Small intestine (tissue), 7 donors: ENCODE measurements at regions not wholly inside any gene's neighbourhood (a gene's known extent, or its start where the extent isn't known, plus 50 kb on each side); places are given as distances from the start of the nearest gene placed in this dataset.

Experiments used
- DNase-seq, 2 donors: peaks; one replicate each; pipeline versions ENCODE4 v3.0.0 to v3.0.0-alpha.2; 2013
- FAIRE-seq: peaks from 2 replicates; lab custom pipeline; 2012; peaks lifted over from hg19 to GRCh38; lab: Jason Lieb, UNC
- H3K27ac ChIP-seq, 3 donors: one replicate each; pipeline ENCODE4 v1.5.1; 2013; ENCODE audit warnings: low read length in 2 of 3, mild to moderate bottlenecking in 2 of 3, control low read depth in 1 of 3, inconsistent platforms in 1 of 3, low read depth in 1 of 3, moderate library complexity in 1 of 3
- H3K27me3 ChIP-seq, 3 donors: one replicate each; pipeline ENCODE4 v1.6.1; 2013; ENCODE audit warnings: low read length in 3 of 3, inconsistent platforms in 1 of 3; ENCODE audit not compliant: control insufficient read depth in 3 of 3, insufficient read depth in 3 of 3
- H3K36me3 ChIP-seq, 3 donors: one replicate each; pipeline ENCODE4 v1.6.1; 2013; ENCODE audit warnings: low read length in 3 of 3, inconsistent platforms in 1 of 3, low read depth in 1 of 3, mild to moderate bottlenecking in 1 of 3, moderate library complexity in 1 of 3; ENCODE audit not compliant: control insufficient read depth in 3 of 3, insufficient read depth in 2 of 3
- H3K4me1 ChIP-seq, 3 donors: one replicate each; pipeline ENCODE4 v1.6.1; 2013; ENCODE audit warnings: low read length in 2 of 3, inconsistent platforms in 1 of 3, low read depth in 1 of 3, mild to moderate bottlenecking in 1 of 3, moderate library complexity in 1 of 3; ENCODE audit not compliant: control insufficient read depth in 3 of 3, insufficient read depth in 2 of 3
- H3K4me3 ChIP-seq, 3 donors: one replicate each; pipeline ENCODE4 v1.5.1; 2013; ENCODE audit warnings: low read length in 3 of 3, control low read depth in 1 of 3, inconsistent platforms in 1 of 3, low read depth in 1 of 3, mild to moderate bottlenecking in 1 of 3, moderate library complexity in 1 of 3
- H3K9me3 ChIP-seq, 2 donors: one replicate each; pipeline ENCODE4 v1.6.1; 2013; ENCODE audit warnings: low read depth in 1 of 2, low read length in 1 of 2; ENCODE audit not compliant: control insufficient read depth in 2 of 2, insufficient read depth in 1 of 2
- WGBS, 3 donors: extraction: QIAGEN DNeasy Blood & Tissue Kit; methylation state at CpG; one replicate each; pipeline ENCODE4 v1.1.7; 2013; 5-methylcytosine and 5-hydroxymethylcytosine counted together
- donor health status: healthy with polysubstance abuse.
- donor health status: control.
- donor health status: control.
- donor health status: Bipolar disorder and iron deficiency.
- donor health status: healthy.

GRCh38 chr1:222109836-222110235 lies 367.9 kb upstream of the DUSP10 start:
- H3K4me3 ChIP-seq: no peak overlapping the region
- DNase-seq (no peak), FAIRE-seq (no peak)
- H3K4me1 ChIP-seq: no peaks in the 10 kb centered on the region
- no peaks in the 10 kb centered on the region for H3K36me3 ChIP-seq
- H3K27me3 ChIP-seq: no peaks in the 10 kb centered on the region
- WGBS, 3 donors: 76 to 80% (median 78%) methylated on average over 4 of the region's 4 CpGs
- H3K9me3 ChIP-seq: no peaks in the 10 kb centered on the region
- H3K27ac ChIP-seq: no peak overlapping the region

GRCh38 chr1:222107975-222108374 lies 366.1 kb upstream of the DUSP10 start:
- DNase-seq: no peak
- WGBS, 3 donors: 69 to 86% (median 70%) methylated on average over 4 of the region's 4 CpGs
- no peak overlapping the region for H3K27ac ChIP-seq
- no peak for FAIRE-seq
- no peaks in the 10 kb centered on the region for H3K27me3 ChIP-seq
- no peaks in the 10 kb centered on the region for H3K9me3 ChIP-seq
- H3K36me3 ChIP-seq: no peaks in the 10 kb centered on the region
- no peak overlapping the region for H3K4me3 ChIP-seq
- no peaks in the 10 kb centered on the region for H3K4me1 ChIP-seq

- WGBS, 3 donors: 78 to 90% (median 84%) methylated on average over 5 of the region's 5 CpGs
- FAIRE-seq (no peak), DNase-seq (no peak)
- no peaks in the 10 kb centered on the region for H3K27me3 ChIP-seq
- no peaks in the 10 kb centered on the region for H3K4me1 ChIP-seq
- H3K9me3 ChIP-seq: no peaks in the 10 kb centered on the region
- H3K27ac ChIP-seq: no peak overlapping the region
- H3K4me3 ChIP-seq: no peak overlapping the region
- H3K36me3 ChIP-seq: no peaks in the 10 kb centered on the region
These were observed 365.4 kb upstream of the DUSP10 start for GRCh38 chr1:222107267-222107666.

- Histone ChIP-seq H3K9me3 (no peaks in the 10 kb centered on the region), H3K4me1 (no peaks in the 10 kb centered on the region), H3K27me3 (no peaks in the 10 kb centered on the region), H3K27ac (no peak overlapping the region), H3K4me3 (no peak overlapping the region), H3K36me3 (no peaks in the 10 kb centered on the region)
- DNase-seq (no peak), FAIRE-seq (no peak)
- 69 to 82% (median 72%) methylated on average over 5 of the region's 5 CpGs for WGBS, 3 donors
These were observed 364.5 kb upstream of the DUSP10 start for GRCh38 chr1:222106377-222106776.

- Histone ChIP-seq H3K9me3 (no peaks in the 10 kb centered on the region), H3K36me3 (no peaks in the 10 kb centered on the region), H3K27me3 (no peaks in the 10 kb centered on the region), H3K4me1 (no peaks in the 10 kb centered on the region), H3K4me3 (no peak overlapping the region), H3K27ac (no peak overlapping the region)
- FAIRE-seq (no peak), DNase-seq (no peak)
- WGBS, 3 donors: 90 to 92% (median 92%) methylated on average over 4 of the region's 4 CpGs
These were observed 364.0 kb upstream of the DUSP10 start for GRCh38 chr1:222105861-222106260.

- Histone ChIP-seq H3K9me3 (no peaks in the 10 kb centered on the region), H3K4me1 (no peaks in the 10 kb centered on the region), H3K4me3 (no peak overlapping the region), H3K36me3 (no peaks in the 10 kb centered on the region), H3K27ac (no peak overlapping the region), H3K27me3 (no peaks in the 10 kb centered on the region)
- peak in 1 of 2 donors; percentile 8 for DNase-seq
- FAIRE-seq: no peak
- WGBS, 3 donors: 11 to 54% (median 33%) methylated on average over 1 of the region's 1 CpG
These were observed 363.5 kb upstream of the DUSP10 start for GRCh38 chr1:222105393-222105737.

GRCh38 chr1:222104694-222105392 lies 363.0 kb upstream of the DUSP10 start:
- 22 to 39% (median 30%) methylated on average over 6 of the region's 6 CpGs for WGBS, 3 donors
- Histone ChIP-seq H3K27me3 (no peaks in the 10 kb centered on the region), H3K36me3 (no peaks in the 10 kb centered on the region), H3K4me1 (no peaks in the 10 kb centered on the region), H3K27ac (no peak overlapping the region), H3K9me3 (no peaks in the 10 kb centered on the region), H3K4me3 (no peak overlapping the region)
- FAIRE-seq (no peak), DNase-seq (peak in 1 of 2 donors; percentile 5)

- Histone ChIP-seq H3K36me3 (no peaks in the 10 kb centered on the region), H3K4me3 (no peak overlapping the region), H3K27ac (no peak overlapping the region), H3K4me1 (no peaks in the 10 kb centered on the region), H3K9me3 (no peaks in the 10 kb centered on the region), H3K27me3 (no peaks in the 10 kb centered on the region)
- DNase-seq: no peak
- 71 to 77% (median 76%) methylated on average over 4 of the region's 4 CpGs for WGBS, 3 donors
- no peak for FAIRE-seq
These were observed 362.2 kb upstream of the DUSP10 start for GRCh38 chr1:222104097-222104496.

GRCh38 chr1:222099746-222100145 lies 357.9 kb upstream of the DUSP10 start:
- no peak overlapping the region for H3K4me3 ChIP-seq
- DNase-seq (no peak), FAIRE-seq (no peak)
- no peaks in the 10 kb centered on the region for H3K36me3 ChIP-seq
- H3K27ac ChIP-seq: no peak overlapping the region
- no peaks in the 10 kb centered on the region for H3K27me3 ChIP-seq
- 40 to 66% (median 63%) methylated on average over 2 of the region's 2 CpGs for WGBS, 3 donors
- H3K4me1 ChIP-seq: no peaks in the 10 kb centered on the region
- H3K9me3 ChIP-seq: no peaks in the 10 kb centered on the region
